ENCODE measurements at regions not wholly inside any gene's neighbourhood (a gene's known extent, or its start where the extent isn't known, plus 50 kb on each side); places are given as distances from the start of the nearest gene placed in this dataset.

- Histone ChIP-seq H3K36me3 (ENCODE audit: control insufficient read depth in 1 of 2, insufficient read depth in 2 of 2, low read length in 2 of 2) (no peaks in the 10 kb centered on the region), H3K4me1 (ENCODE audit: control insufficient read depth in 1 of 2, insufficient read depth in 2 of 2, low read length in 2 of 2) (no peaks in the 10 kb centered on the region), H3K27me3 (ENCODE audit: insufficient read depth, low read length) (no peaks in the 10 kb centered on the region), H3K79me2 (ENCODE audit: insufficient read depth, low read length) (no peaks in the 10 kb centered on the region), H3K9me2 (ENCODE audit: insufficient read depth) (no peaks in the 10 kb centered on the region), H3K9me3 (ENCODE audit: control insufficient read depth in 1 of 2, insufficient read depth in 1 of 2, low read depth in 1 of 2, low read length in 2 of 2) (peaks cover 22 to 36% of the 10 kb centered on the region in 2 experiments; a peak in 2 of 4 replicates), H3K4me2 (ENCODE audit: low read length) (no peak overlapping the region), H4K20me1 (ENCODE audit: insufficient read depth) (no peaks in the 10 kb centered on the region), H3K4me3 (replicated peaks in 1 of 2; ENCODE audit: low read depth in 1 of 2, low read length in 2 of 2) (no peak overlapping the region), H2AFZ (ENCODE audit: low read depth, low read length, poor library complexity, severe bottlenecking) (no peak overlapping the region), H3K27ac (ENCODE audit: low read depth, low read length) (no peak overlapping the region), H3K9ac (ENCODE audit: low read length) (no peak overlapping the region)
- intact Hi-C loops (cut with micrococcal nuclease): no loop called here
- RAD21 ChIA-PET (ENCODE audit: low non-redundant PET in 1 of 2, low total read pairs in 2 of 2, uncharacterized antibody in 2 of 2, unreplicated experiment in 2 of 2): no interaction called here
- no TSS peak for BruUV-seq (replicated peaks)
- DNase-seq (ENCODE audit: low read depth, low spot score) (no peak), ATAC-seq (no peak)
- CTCF ChIA-PET: no interaction called here
- TF ChIP-seq MAX (IDR thresholded peaks at IDR 0.05) (no peak), EGR1 (IDR thresholded peaks at IDR 0.05; ENCODE audit: low read depth) (no peak), EZH2 (IDR thresholded peaks at IDR 0.05) (no peak), SP1 (IDR thresholded peaks at IDR 0.05; ENCODE audit: low read depth) (no peak), POLR2A (IDR thresholded peaks at IDR 0.05; ENCODE audit: borderline replicate concordance, extremely low read depth, insufficient read depth, insufficient read length) (no peak), ZBTB33 (IDR thresholded peaks at IDR 0.05; ENCODE audit: extremely low read depth, insufficient replicate concordance, low read length) (no peak), ZFX (IDR thresholded peaks at IDR 0.05) (no peak), POLR2AphosphoS5 (IDR thresholded peaks at IDR 0.05; ENCODE audit: low read depth, low read length) (no peak), SRF (IDR thresholded peaks at IDR 0.05; ENCODE audit: low read depth) (no peak), ELF1 (IDR thresholded peaks at IDR 0.05; ENCODE audit: borderline replicate concordance, low read depth) (no peak), CBX3 (IDR thresholded peaks at IDR 0.05; ENCODE audit: low read depth) (no peak)
- POLR2A ChIA-PET: no interaction called here
These were observed 646.1 kb downstream of the SQOR start for GRCh38 chr15:46280762-46281542.

All from HCT116 (cell line).